ENCODE measurements at regions not wholly inside any gene's neighbourhood (a gene's known extent, or its start where the extent isn't known, plus 50 kb on each side); places are given as distances from the start of the nearest gene placed in this dataset.

- H3K27ac Mint-ChIP-seq (ENCODE audit: unreplicated experiment) = no peak overlapping the region
- no peak for TF ChIP-seq CTCF (IDR thresholded peaks at IDR 0.05)
- peaks cover 36% of the 10 kb centered on the region for H3K9me3 Mint-ChIP-seq (ENCODE audit: unreplicated experiment)
- peaks cover 5% of the 10 kb centered on the region for H3K4me1 Mint-ChIP-seq (ENCODE audit: unreplicated experiment)
- H3K4me3 Mint-ChIP-seq (ENCODE audit: unreplicated experiment) = no peak overlapping the region
- no peaks in the 10 kb centered on the region for H3K27me3 Mint-ChIP-seq (ENCODE audit: unreplicated experiment)
- peaks cover 26% of the 10 kb centered on the region for H3K36me3 Mint-ChIP-seq (ENCODE audit: unreplicated experiment)
- no peak for DNase-seq (ENCODE audit: extremely low spot score, unreplicated experiment)
Observed at GRCh38 chr2:144259332-144259731, 260.6 kb downstream of the ZEB2 start.

GRCh38 chr2:144258154-144258553 is 261.8 kb downstream of the ZEB2 start:
- Mint-ChIP-seq H3K9me3 (ENCODE audit: unreplicated experiment) (peaks cover 41% of the 10 kb centered on the region), H3K27me3 (ENCODE audit: unreplicated experiment) (no peaks in the 10 kb centered on the region), H3K27ac (ENCODE audit: unreplicated experiment) (no peak overlapping the region), H3K4me1 (ENCODE audit: unreplicated experiment) (peaks cover 5% of the 10 kb centered on the region), H3K4me3 (ENCODE audit: unreplicated experiment) (no peak overlapping the region), H3K36me3 (ENCODE audit: unreplicated experiment) (peaks cover 30% of the 10 kb centered on the region)
- no peak for TF ChIP-seq CTCF (IDR thresholded peaks at IDR 0.05)
- no peak for DNase-seq (ENCODE audit: extremely low spot score, unreplicated experiment)

GRCh38 chr2:144256996-144257707 is 262.8 kb downstream of the ZEB2 start:
- no peak overlapping the region for H3K27ac Mint-ChIP-seq (ENCODE audit: unreplicated experiment)
- peaks cover 34% of the 10 kb centered on the region for H3K36me3 Mint-ChIP-seq (ENCODE audit: unreplicated experiment)
- DNase-seq (ENCODE audit: extremely low spot score, unreplicated experiment) = no peak
- H3K4me3 Mint-ChIP-seq (ENCODE audit: unreplicated experiment) = no peak overlapping the region
- no peak for TF ChIP-seq CTCF (IDR thresholded peaks at IDR 0.05)
- H3K27me3 Mint-ChIP-seq (ENCODE audit: unreplicated experiment) = no peaks in the 10 kb centered on the region
- H3K4me1 Mint-ChIP-seq (ENCODE audit: unreplicated experiment) = peaks cover 5% of the 10 kb centered on the region
- peaks cover 48% of the 10 kb centered on the region for H3K9me3 Mint-ChIP-seq (ENCODE audit: unreplicated experiment)

GRCh38 chr2:144254342-144255235 is 265.3 kb downstream of the ZEB2 start:
- Mint-ChIP-seq H3K9me3 (ENCODE audit: unreplicated experiment) (peaks cover 52% of the 10 kb centered on the region), H3K36me3 (ENCODE audit: unreplicated experiment) (peaks cover 39% of the 10 kb centered on the region), H3K4me3 (ENCODE audit: unreplicated experiment) (no peak overlapping the region), H3K27me3 (ENCODE audit: unreplicated experiment) (no peaks in the 10 kb centered on the region), H3K4me1 (ENCODE audit: unreplicated experiment) (peaks cover 5% of the 10 kb centered on the region), H3K27ac (ENCODE audit: unreplicated experiment) (no peak overlapping the region)
- TF ChIP-seq CTCF (IDR thresholded peaks at IDR 0.05) = no peak
- no peak for DNase-seq (ENCODE audit: extremely low spot score, unreplicated experiment)

GRCh38 chr2:144253743-144254142 is 266.2 kb downstream of the ZEB2 start:
- DNase-seq (ENCODE audit: extremely low spot score, unreplicated experiment) = no peak
- Mint-ChIP-seq H3K27ac (ENCODE audit: unreplicated experiment) (no peak overlapping the region), H3K4me1 (ENCODE audit: unreplicated experiment) (peaks cover 5% of the 10 kb centered on the region), H3K36me3 (ENCODE audit: unreplicated experiment) (peaks cover 36% of the 10 kb centered on the region), H3K9me3 (ENCODE audit: unreplicated experiment) (peaks cover 48% of the 10 kb centered on the region), H3K4me3 (ENCODE audit: unreplicated experiment) (no peak overlapping the region), H3K27me3 (ENCODE audit: unreplicated experiment) (no peaks in the 10 kb centered on the region)
- TF ChIP-seq CTCF (IDR thresholded peaks at IDR 0.05) = no peak
